ENCODE measurements at regions not wholly inside any gene's neighbourhood (a gene's known extent, or its start where the extent isn't known, plus 50 kb on each side); places are given as distances from the start of the nearest gene placed in this dataset.

- H3K36me3 ChIP-seq (ENCODE audit: control insufficient read depth in 4 of 4, insufficient read depth in 3 of 4, low read depth in 1 of 4, low read length in 3 of 4), result no peaks in the 10 kb centered on the region
- 80% methylated on average over 32 of the region's 32 CpGs for WGBS
- H3K9ac ChIP-seq (ENCODE audit: low read depth in 1 of 2, low read length in 2 of 2), result no peak overlapping the region
- no peak overlapping the region for H3K4me3 ChIP-seq (ENCODE audit: low read depth in 1 of 3, low read length in 3 of 3)
- no peaks in the 10 kb centered on the region for H3K9me3 ChIP-seq (ENCODE audit: control insufficient read depth in 4 of 4, low read length in 3 of 4)
- no peak overlapping the region for H3K27ac ChIP-seq (ENCODE audit: low read depth in 1 of 2, low read length in 2 of 2)
- no peaks in the 10 kb centered on the region for H3K27me3 ChIP-seq (ENCODE audit: control insufficient read depth in 4 of 4, insufficient read depth in 4 of 4, low read length in 3 of 4)
- TF ChIP-seq HNF4G (IDR thresholded peaks at IDR 0.05) (no peak), HNF4A (conservative IDR thresholded peaks at IDR 0.05) (no peak), RXRA (IDR thresholded peaks at IDR 0.05) (no peak), ZBTB33 (IDR thresholded peaks at IDR 0.05) (no peak), FOXA1 (IDR thresholded peaks at IDR 0.05) (no peak), NR2F2 (IDR thresholded peaks at IDR 0.05) (no peak), YY1 (IDR thresholded peaks at IDR 0.05) (no peak), JUND (IDR thresholded peaks at IDR 0.05) (no peak), SP1 (IDR thresholded peaks at IDR 0.05) (no peak), ATF3 (IDR thresholded peaks at IDR 0.05) (no peak), RAD21 (IDR thresholded peaks at IDR 0.05) (no peak)
- no peak for DNase-seq (ENCODE audit: low spot score)
- no peaks in the 10 kb centered on the region for H3K4me1 ChIP-seq (ENCODE audit: control insufficient read depth in 4 of 4, insufficient read depth in 4 of 4, low read length in 3 of 4)
Measured at GRCh38 chr11:97745515-97746050, 1275.2 kb upstream of the CNTN5 start.

- H3K9me3 ChIP-seq (ENCODE audit: control insufficient read depth in 4 of 4, low read length in 3 of 4), result peaks cover 0 to 1% (median under 1%) of the 10 kb centered on the region in 4 donors
- H3K36me3 ChIP-seq (ENCODE audit: control insufficient read depth in 4 of 4, insufficient read depth in 3 of 4, low read depth in 1 of 4, low read length in 3 of 4), result no peaks in the 10 kb centered on the region
- DNase-seq (ENCODE audit: low spot score), result no peak
- H3K27ac ChIP-seq (ENCODE audit: low read depth in 1 of 2, low read length in 2 of 2), result no peak overlapping the region
- H3K27me3 ChIP-seq (ENCODE audit: control insufficient read depth in 4 of 4, insufficient read depth in 4 of 4, low read length in 3 of 4), result no peaks in the 10 kb centered on the region
- H3K9ac ChIP-seq (ENCODE audit: low read depth in 1 of 2, low read length in 2 of 2), result no peak overlapping the region
- TF ChIP-seq EGR1 (IDR thresholded peaks at IDR 0.05; ENCODE audit: low read depth in 2 of 2), result no peak
- TF ChIP-seq RXRA (IDR thresholded peaks at IDR 0.05), result no peak
- TF ChIP-seq JUND (IDR thresholded peaks at IDR 0.05), result no peak
- no peak for TF ChIP-seq FOXA1 (IDR thresholded peaks at IDR 0.05)
- TF ChIP-seq HNF4A (conservative IDR thresholded peaks at IDR 0.05), result no peak
- TF ChIP-seq SP1 (IDR thresholded peaks at IDR 0.05), result no peak
- no peak for TF ChIP-seq HNF4G (IDR thresholded peaks at IDR 0.05)
- TF ChIP-seq MAX (IDR thresholded peaks at IDR 0.05), result no peak
- TF ChIP-seq FOXA2 (IDR thresholded peaks at IDR 0.05), result no peak
- TF ChIP-seq YY1 (IDR thresholded peaks at IDR 0.05), result no peak
- TF ChIP-seq NR2F2 (IDR thresholded peaks at IDR 0.05), result no peak
- TF ChIP-seq ATF3 (IDR thresholded peaks at IDR 0.05), result no peak
- no peak for TF ChIP-seq ZBTB33 (IDR thresholded peaks at IDR 0.05)
- TF ChIP-seq CTCF (IDR thresholded peaks at IDR 0.05; ENCODE audit: low read depth, low read length, missing input control), result no peak
- TF ChIP-seq RAD21 (IDR thresholded peaks at IDR 0.05), result no peak
- no peak for TF ChIP-seq GABPA (IDR thresholded peaks at IDR 0.05 in 1 of 2, conservative IDR thresholded peaks at IDR 0.05 in 1 of 2)
- no peak for TF ChIP-seq REST (IDR thresholded peaks at IDR 0.05)
- no peak overlapping the region for H3K4me3 ChIP-seq (ENCODE audit: low read depth in 1 of 3, low read length in 3 of 3)
- 25% methylated on average over 1 of the region's 1 CpG for WGBS
- H3K4me1 ChIP-seq (ENCODE audit: control insufficient read depth in 4 of 4, insufficient read depth in 4 of 4, low read length in 3 of 4), result no peaks in the 10 kb centered on the region
Measured at GRCh38 chr11:97746818-97747217, 1273.9 kb upstream of the CNTN5 start.
